ENCODE measurements at regions not wholly inside any gene's neighbourhood (a gene's known extent, or its start where the extent isn't known, plus 50 kb on each side); places are given as distances from the start of the nearest gene placed in this dataset.

- H3K79me2 ChIP-seq (ENCODE audit: control insufficient read depth, insufficient read depth, low read length, unreplicated experiment): no peaks in the 10 kb centered on the region
- H3K4me1 ChIP-seq (ENCODE audit: control insufficient read depth, insufficient read depth, low read length, unreplicated experiment): peaks cover 10% of the 10 kb centered on the region
- no peak overlapping the region for H3K4me3 ChIP-seq (ENCODE audit: low read depth, low read length)
- H2AFZ ChIP-seq (ENCODE audit: low read length, unreplicated experiment): no peak overlapping the region
- no peaks in the 10 kb centered on the region for H3K36me3 ChIP-seq (ENCODE audit: insufficient read depth, low read length)
- H3K27me3 ChIP-seq (ENCODE audit: insufficient read depth, low read length): no peaks in the 10 kb centered on the region
- no peak overlapping the region for H3K27ac ChIP-seq (ENCODE audit: low read depth, low read length)
Observed at GRCh38 chr6:85121158-85121557, 328.7 kb upstream of the NT5E start.

GRCh38 chr6:85118652-85119235 is 331.1 kb upstream of the NT5E start:
- H3K79me2 ChIP-seq (ENCODE audit: control insufficient read depth, insufficient read depth, low read length, unreplicated experiment): no peaks in the 10 kb centered on the region
- no peak overlapping the region for H2AFZ ChIP-seq (ENCODE audit: low read length, unreplicated experiment)

GRCh38 chr6:85118233-85118632 is 331.6 kb upstream of the NT5E start:
- H3K4me1 ChIP-seq (ENCODE audit: control insufficient read depth, insufficient read depth, low read length, unreplicated experiment): peaks cover 10% of the 10 kb centered on the region
- H2AFZ ChIP-seq (ENCODE audit: low read length, unreplicated experiment): no peak overlapping the region
- no peak overlapping the region for H3K27ac ChIP-seq (ENCODE audit: low read depth, low read length)
- no peak overlapping the region for H3K4me3 ChIP-seq (ENCODE audit: low read depth, low read length)
- H3K79me2 ChIP-seq (ENCODE audit: control insufficient read depth, insufficient read depth, low read length, unreplicated experiment): no peaks in the 10 kb centered on the region
- no peaks in the 10 kb centered on the region for H3K36me3 ChIP-seq (ENCODE audit: insufficient read depth, low read length)
- H3K27me3 ChIP-seq (ENCODE audit: insufficient read depth, low read length): no peaks in the 10 kb centered on the region

More at GRCh38 chr6:85118652-85119235, 331.1 kb upstream of the NT5E start:
- no peak overlapping the region for H3K27ac ChIP-seq (ENCODE audit: low read depth, low read length)
- peaks cover 6% of the 10 kb centered on the region for H3K4me1 ChIP-seq (ENCODE audit: control insufficient read depth, insufficient read depth, low read length, unreplicated experiment)
- no peak overlapping the region for H3K4me3 ChIP-seq (ENCODE audit: low read depth, low read length)
- no peaks in the 10 kb centered on the region for H3K36me3 ChIP-seq (ENCODE audit: insufficient read depth, low read length)
- no peaks in the 10 kb centered on the region for H3K27me3 ChIP-seq (ENCODE audit: insufficient read depth, low read length)

GRCh38 chr6:85116475-85116874 is 333.4 kb upstream of the NT5E start:
- no peaks in the 10 kb centered on the region for H3K79me2 ChIP-seq (ENCODE audit: control insufficient read depth, insufficient read depth, low read length, unreplicated experiment)
- H2AFZ ChIP-seq (ENCODE audit: low read length, unreplicated experiment): no peak overlapping the region
- H3K4me3 ChIP-seq (ENCODE audit: low read depth, low read length): no peak overlapping the region
- no peaks in the 10 kb centered on the region for H3K36me3 ChIP-seq (ENCODE audit: insufficient read depth, low read length)
- no peak overlapping the region for H3K27ac ChIP-seq (ENCODE audit: low read depth, low read length)
- H3K27me3 ChIP-seq (ENCODE audit: insufficient read depth, low read length): no peaks in the 10 kb centered on the region
- peaks cover 16% of the 10 kb centered on the region for H3K4me1 ChIP-seq (ENCODE audit: control insufficient read depth, insufficient read depth, low read length, unreplicated experiment)

- Histone ChIP-seq H3K4me1 (ENCODE audit: control insufficient read depth, insufficient read depth, low read length, unreplicated experiment) (peaks cover 16% of the 10 kb centered on the region), H3K36me3 (ENCODE audit: insufficient read depth, low read length) (no peaks in the 10 kb centered on the region), H3K27me3 (ENCODE audit: insufficient read depth, low read length) (no peaks in the 10 kb centered on the region), H3K79me2 (ENCODE audit: control insufficient read depth, insufficient read depth, low read length, unreplicated experiment) (no peaks in the 10 kb centered on the region), H2AFZ (ENCODE audit: low read length, unreplicated experiment) (no peak overlapping the region), H3K4me3 (ENCODE audit: low read depth, low read length) (no peak overlapping the region), H3K27ac (ENCODE audit: low read depth, low read length) (no peak overlapping the region)
Observed at GRCh38 chr6:85115876-85116275, 334.0 kb upstream of the NT5E start.

- Histone ChIP-seq H3K27me3 (ENCODE audit: insufficient read depth, low read length) (no peaks in the 10 kb centered on the region), H3K4me1 (ENCODE audit: control insufficient read depth, insufficient read depth, low read length, unreplicated experiment) (peaks cover 16% of the 10 kb centered on the region), H3K27ac (ENCODE audit: low read depth, low read length) (no peak overlapping the region), H2AFZ (ENCODE audit: low read length, unreplicated experiment) (no peak overlapping the region), H3K36me3 (ENCODE audit: insufficient read depth, low read length) (no peaks in the 10 kb centered on the region), H3K79me2 (ENCODE audit: control insufficient read depth, insufficient read depth, low read length, unreplicated experiment) (no peaks in the 10 kb centered on the region), H3K4me3 (ENCODE audit: low read depth, low read length) (no peak overlapping the region)
Observed at GRCh38 chr6:85115376-85115775, 334.5 kb upstream of the NT5E start.

GRCh38 chr6:85114581-85114935 is 335.3 kb upstream of the NT5E start:
- H2AFZ ChIP-seq (ENCODE audit: low read length, unreplicated experiment): no peak overlapping the region
- H3K79me2 ChIP-seq (ENCODE audit: control insufficient read depth, insufficient read depth, low read length, unreplicated experiment): no peaks in the 10 kb centered on the region
- no peak overlapping the region for H3K27ac ChIP-seq (ENCODE audit: low read depth, low read length)
- H3K4me3 ChIP-seq (ENCODE audit: low read depth, low read length): peak overlapping the region; percentile 61
- H3K36me3 ChIP-seq (ENCODE audit: insufficient read depth, low read length): no peaks in the 10 kb centered on the region
- no peaks in the 10 kb centered on the region for H3K27me3 ChIP-seq (ENCODE audit: insufficient read depth, low read length)
- H3K4me1 ChIP-seq (ENCODE audit: control insufficient read depth, insufficient read depth, low read length, unreplicated experiment): peaks cover 16% of the 10 kb centered on the region

GRCh38 chr6:85113934-85114580 is 335.8 kb upstream of the NT5E start:
- H3K4me3 ChIP-seq (ENCODE audit: low read depth, low read length): peak overlapping the region; percentile 61
- H2AFZ ChIP-seq (ENCODE audit: low read length, unreplicated experiment): peak overlapping the region; percentile 53
- H3K4me1 ChIP-seq (ENCODE audit: control insufficient read depth, insufficient read depth, low read length, unreplicated experiment): peaks cover 16% of the 10 kb centered on the region
- H3K79me2 ChIP-seq (ENCODE audit: control insufficient read depth, insufficient read depth, low read length, unreplicated experiment): no peaks in the 10 kb centered on the region
- H3K36me3 ChIP-seq (ENCODE audit: insufficient read depth, low read length): no peaks in the 10 kb centered on the region
- no peak overlapping the region for H3K27ac ChIP-seq (ENCODE audit: low read depth, low read length)
- H3K27me3 ChIP-seq (ENCODE audit: insufficient read depth, low read length): no peaks in the 10 kb centered on the region

- 0 out of 2 replicates have a peak overlapping the region, but pooled peaks have one; percentile 7 for H3K27ac ChIP-seq (ENCODE audit: low read depth, low read length)
- peaks cover 16% of the 10 kb centered on the region for H3K4me1 ChIP-seq (ENCODE audit: control insufficient read depth, insufficient read depth, low read length, unreplicated experiment)
- H3K36me3 ChIP-seq (ENCODE audit: insufficient read depth, low read length): no peaks in the 10 kb centered on the region
- no peak overlapping the region for H3K4me3 ChIP-seq (ENCODE audit: low read depth, low read length)
- H2AFZ ChIP-seq (ENCODE audit: low read length, unreplicated experiment): no peak overlapping the region
- H3K79me2 ChIP-seq (ENCODE audit: control insufficient read depth, insufficient read depth, low read length, unreplicated experiment): no peaks in the 10 kb centered on the region
- H3K27me3 ChIP-seq (ENCODE audit: insufficient read depth, low read length): no peaks in the 10 kb centered on the region
Observed at GRCh38 chr6:85112540-85112939, 337.3 kb upstream of the NT5E start.

- Histone ChIP-seq H3K27ac (ENCODE audit: low read depth, low read length) (peak overlapping the region; percentile 63), H3K27me3 (ENCODE audit: insufficient read depth, low read length) (no peaks in the 10 kb centered on the region), H3K79me2 (ENCODE audit: control insufficient read depth, insufficient read depth, low read length, unreplicated experiment) (no peaks in the 10 kb centered on the region), H3K4me1 (ENCODE audit: control insufficient read depth, insufficient read depth, low read length, unreplicated experiment) (peaks cover 16% of the 10 kb centered on the region), H3K36me3 (ENCODE audit: insufficient read depth, low read length) (no peaks in the 10 kb centered on the region), H2AFZ (ENCODE audit: low read length, unreplicated experiment) (peak overlapping the region; percentile 71), H3K4me3 (ENCODE audit: low read depth, low read length) (no peak overlapping the region)
Observed at GRCh38 chr6:85111481-85112011, 338.3 kb upstream of the NT5E start.

GRCh38 chr6:85110943-85111342 is 338.9 kb upstream of the NT5E start:
- H3K4me3 ChIP-seq (ENCODE audit: low read depth, low read length): no peak overlapping the region
- peak overlapping the region; percentile 63 for H3K27ac ChIP-seq (ENCODE audit: low read depth, low read length)
- no peaks in the 10 kb centered on the region for H3K36me3 ChIP-seq (ENCODE audit: insufficient read depth, low read length)

More at GRCh38 chr6:85110943-85111342, 338.9 kb upstream of the NT5E start:
- no peak overlapping the region for H2AFZ ChIP-seq (ENCODE audit: low read length, unreplicated experiment)
- no peaks in the 10 kb centered on the region for H3K27me3 ChIP-seq (ENCODE audit: insufficient read depth, low read length)
- H3K4me1 ChIP-seq (ENCODE audit: control insufficient read depth, insufficient read depth, low read length, unreplicated experiment): peaks cover 16% of the 10 kb centered on the region
- no peaks in the 10 kb centered on the region for H3K79me2 ChIP-seq (ENCODE audit: control insufficient read depth, insufficient read depth, low read length, unreplicated experiment)

All from ACC112 (cell line).